ENCODE measurements at regions not wholly inside any gene's neighbourhood (a gene's known extent, or its start where the extent isn't known, plus 50 kb on each side); places are given as distances from the start of the nearest gene placed in this dataset.

- no peak for TF ChIP-seq CTCF (optimal IDR thresholded peaks at IDR 0.05 in 1 of 3, IDR thresholded peaks at IDR 0.05 in 1 of 3, conservative IDR thresholded peaks at IDR 0.05 in 1 of 3; ENCODE audit: extremely low read depth in 1 of 3, insufficient read depth in 2 of 3, low read length in 3 of 3)
- TF ChIP-seq EZH2 (IDR thresholded peaks at IDR 0.05; ENCODE audit: low read length): no peak
Measured at GRCh38 chr18:78898066-78898465, 81.6 kb upstream of the SALL3 start.

All from keratinocyte (primary cell).